NT2/D1 (cell line): ENCODE measurements at regions not wholly inside any gene's neighbourhood (a gene's known extent, or its start where the extent isn't known, plus 50 kb on each side); places are given as distances from the start of the nearest gene placed in this dataset.

Experiments
- SUZ12 ChIP-seq: IDR thresholded peaks from 2 replicates; pipeline ENCODE4 v1.6.1; 2011; ENCODE audit not compliant: insufficient read length, insufficient read depth; ENCODE audit errors: extremely low read depth
- YY1 ChIP-seq: IDR thresholded peaks from 2 replicates; pipeline ENCODE4 v1.6.1; 2011; ENCODE audit not compliant: insufficient read length, insufficient read depth

GRCh38 chr1:83760226-83761021, 238.5 kb downstream of the TTLL7 start:
- TF ChIP-seq SUZ12: no peak
- no peak for TF ChIP-seq YY1
